ENCODE measurements at regions not wholly inside any gene's neighbourhood (a gene's known extent, or its start where the extent isn't known, plus 50 kb on each side); places are given as distances from the start of the nearest gene placed in this dataset.

DNA sequence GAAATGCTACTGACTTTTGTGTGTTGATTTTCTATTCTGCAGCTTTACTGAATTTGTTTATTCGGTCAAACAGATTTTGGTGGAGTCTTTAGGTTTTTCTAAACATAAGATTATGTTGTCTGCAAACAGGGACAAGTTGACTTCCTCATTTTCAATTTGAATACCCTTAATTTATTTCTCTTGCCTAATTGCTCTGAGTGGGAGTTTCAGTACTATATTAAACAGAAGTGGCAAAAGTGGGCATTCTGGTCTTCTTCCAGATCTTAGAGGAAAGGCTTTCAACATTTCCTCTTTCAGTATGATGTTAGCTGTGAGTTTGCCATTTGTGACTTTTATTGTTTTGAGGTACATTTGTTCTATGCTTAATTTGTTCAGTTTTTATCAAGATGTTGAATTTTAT, 268.5 kb downstream of the WNT5A start:
- no peak for DNase-seq

DNA sequence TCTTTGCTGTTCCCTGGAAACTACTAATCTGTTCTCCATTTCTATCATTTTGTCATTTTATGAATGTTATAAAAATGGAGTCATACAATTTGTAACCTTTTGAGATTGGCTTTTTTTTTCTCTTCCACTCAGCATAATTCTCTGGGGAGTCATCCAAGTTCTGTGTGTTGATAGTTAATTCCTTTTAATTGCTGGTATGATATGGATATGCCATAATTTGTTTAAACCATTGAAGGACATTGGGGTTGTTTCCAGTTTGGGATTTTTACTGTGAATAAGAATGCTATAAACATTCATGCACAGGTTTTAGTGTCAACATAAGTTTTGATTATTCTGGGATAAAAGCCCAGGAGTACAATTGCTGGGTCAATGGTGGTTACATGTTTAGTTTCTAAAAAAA, 279.4 kb downstream of the WNT5A start:
- no peak for DNase-seq

- no peak for DNase-seq
Measured at GRCh38 chr3:55205990-55206389, 278.1 kb upstream of the LRTM1 start.

DNA sequence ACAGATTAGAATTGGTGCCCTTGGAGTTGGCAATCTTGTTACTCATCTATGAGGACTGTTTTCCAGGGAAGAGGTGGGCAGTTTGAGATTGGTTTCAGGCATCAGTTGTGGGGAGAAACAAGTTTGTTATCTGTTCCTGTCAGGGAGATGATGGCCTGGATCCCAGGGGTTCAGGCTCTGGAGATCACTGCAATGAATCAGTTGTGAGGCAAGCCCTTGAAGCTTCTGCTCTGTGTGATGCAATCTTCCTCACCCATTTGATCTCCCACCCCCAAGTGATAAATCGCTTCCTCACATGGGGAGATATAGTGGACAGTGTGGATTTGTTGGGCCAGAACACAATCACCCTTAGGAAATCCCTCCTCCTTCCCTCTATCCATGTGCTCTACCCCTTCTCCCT, 276.6 kb upstream of the LRTM1 start:
- DNase-seq: no peak

DNA sequence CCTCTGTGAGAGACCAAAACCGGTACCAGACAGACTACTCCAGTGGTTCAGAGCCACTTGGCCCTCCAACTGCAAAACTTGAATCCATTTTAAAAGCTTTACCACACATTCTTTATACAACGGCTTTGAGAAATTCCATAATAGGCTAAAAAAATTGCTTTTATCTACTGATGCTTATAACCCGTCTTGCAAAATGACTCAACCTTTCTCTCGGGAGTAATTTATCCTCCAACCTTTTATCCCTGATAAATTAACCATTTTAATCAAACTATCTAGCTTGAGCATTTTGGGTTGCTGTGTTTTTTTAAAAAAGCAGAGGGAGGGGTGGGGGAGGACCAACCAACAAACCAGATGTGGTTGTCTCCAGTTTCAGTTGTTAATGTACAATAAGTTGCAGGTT, 275.7 kb upstream of the LRTM1 start:
- DNase-seq: no peak

DNA sequence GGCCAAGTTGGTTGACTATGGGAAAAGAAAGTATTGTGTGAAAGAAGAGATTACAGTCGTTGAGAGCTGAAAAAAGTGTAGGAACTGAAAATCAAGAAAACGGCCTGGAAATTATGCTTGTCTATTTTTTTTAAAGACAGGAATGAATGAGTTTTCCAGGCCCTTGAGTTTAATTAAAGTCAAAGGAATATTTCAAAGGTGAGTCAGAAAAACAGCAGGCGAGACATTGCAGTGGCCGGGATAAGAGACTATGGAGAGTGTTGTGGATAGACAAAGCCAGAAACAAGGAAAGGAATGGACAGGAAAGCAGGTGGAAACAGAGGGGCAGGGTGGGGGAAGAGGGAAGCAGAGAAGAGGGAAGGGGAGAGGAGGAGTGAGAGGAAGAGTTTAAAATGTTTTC, 275.1 kb upstream of the LRTM1 start:
- DNase-seq: no peak

- DNase-seq: no peak
Measured at GRCh38 chr3:55202326-55202725, 274.5 kb upstream of the LRTM1 start.

DNA sequence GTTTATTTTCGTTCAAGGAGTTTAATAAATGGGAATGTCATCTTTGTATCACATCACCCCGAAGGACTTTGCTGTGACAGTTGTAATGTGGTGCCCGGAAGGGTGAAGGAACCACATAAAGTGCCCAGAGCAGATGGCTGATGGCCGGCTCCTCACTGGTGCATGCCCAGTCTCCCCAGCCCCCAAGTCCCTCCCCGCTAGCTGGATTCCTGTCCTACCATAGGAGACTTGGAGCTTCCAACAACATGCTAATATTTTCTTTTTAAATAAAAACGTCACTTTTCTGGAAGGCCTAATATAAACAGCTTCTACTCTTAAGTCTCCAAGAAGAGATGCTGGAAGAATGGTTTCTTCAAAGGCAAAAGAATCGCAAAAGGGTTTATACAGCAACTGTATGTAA, 273.9 kb upstream of the LRTM1 start:
- DNase-seq: no peak

- DNase-seq: no peak
Measured at GRCh38 chr3:55200906-55201305, 273.0 kb upstream of the LRTM1 start.

DNA sequence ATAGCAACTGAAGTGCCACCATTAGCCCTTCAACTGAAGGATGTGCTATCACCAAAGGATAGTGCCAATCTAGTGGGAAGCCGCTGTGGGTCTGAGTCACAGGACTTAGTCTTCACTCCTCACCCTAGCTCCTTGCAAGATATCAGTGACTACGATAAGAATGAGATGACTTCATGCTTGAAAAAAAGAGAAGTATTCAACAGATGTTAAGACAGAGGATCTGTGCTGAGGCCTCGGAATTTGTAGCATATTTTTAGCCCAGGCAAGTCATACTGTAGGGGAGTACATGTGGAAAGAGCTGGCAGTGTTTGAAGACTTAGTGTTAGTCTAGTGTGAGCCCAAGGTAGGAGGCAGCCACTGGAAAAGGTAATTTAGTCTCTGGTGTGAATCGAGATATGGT, 270.7 kb upstream of the LRTM1 start:
- DNase-seq: no peak

DNA sequence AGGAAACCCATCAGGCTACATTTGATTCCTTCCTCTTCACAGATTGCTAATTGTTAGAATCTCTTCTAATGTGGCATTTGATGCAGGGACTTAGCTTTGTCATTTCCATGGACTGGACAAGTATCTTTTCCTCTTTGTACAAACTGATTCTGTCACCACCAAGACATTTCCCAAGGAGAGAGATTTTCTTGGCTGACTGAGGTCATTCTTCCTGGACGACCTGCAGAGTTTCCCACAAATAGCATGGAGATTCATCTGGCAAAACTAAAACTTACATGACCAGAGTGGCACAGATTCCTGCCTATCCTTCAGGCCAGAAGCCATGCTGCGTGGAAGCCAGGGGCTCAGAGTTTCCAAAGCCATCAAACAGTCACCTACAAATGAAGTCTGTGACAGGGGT, 269.2 kb upstream of the LRTM1 start:
- no peak for DNase-seq

GRCh38 chr3:55196495-55196894, 268.6 kb upstream of the LRTM1 start:
- DNase-seq: no peak

DNA sequence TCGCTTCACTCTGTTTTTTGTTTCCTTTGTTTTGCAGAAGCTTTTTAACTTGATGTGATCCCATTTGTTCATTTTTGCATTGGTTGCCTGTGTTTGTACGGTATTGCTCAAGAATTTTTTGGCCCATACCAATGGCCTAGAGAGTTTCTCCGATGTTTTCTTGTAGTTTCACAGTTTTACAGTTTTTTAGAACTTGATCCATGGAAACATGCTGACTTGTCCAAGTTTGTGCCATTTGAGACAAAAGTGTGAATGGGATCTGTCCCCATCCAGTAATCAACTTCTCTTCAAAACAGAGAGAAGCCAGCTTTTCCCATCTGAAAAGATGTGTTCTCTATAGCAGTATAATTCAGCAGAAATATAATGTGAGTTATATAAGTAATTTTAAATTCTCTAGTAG, 266.5 kb upstream of the LRTM1 start:
- DNase-seq: no peak

DNA sequence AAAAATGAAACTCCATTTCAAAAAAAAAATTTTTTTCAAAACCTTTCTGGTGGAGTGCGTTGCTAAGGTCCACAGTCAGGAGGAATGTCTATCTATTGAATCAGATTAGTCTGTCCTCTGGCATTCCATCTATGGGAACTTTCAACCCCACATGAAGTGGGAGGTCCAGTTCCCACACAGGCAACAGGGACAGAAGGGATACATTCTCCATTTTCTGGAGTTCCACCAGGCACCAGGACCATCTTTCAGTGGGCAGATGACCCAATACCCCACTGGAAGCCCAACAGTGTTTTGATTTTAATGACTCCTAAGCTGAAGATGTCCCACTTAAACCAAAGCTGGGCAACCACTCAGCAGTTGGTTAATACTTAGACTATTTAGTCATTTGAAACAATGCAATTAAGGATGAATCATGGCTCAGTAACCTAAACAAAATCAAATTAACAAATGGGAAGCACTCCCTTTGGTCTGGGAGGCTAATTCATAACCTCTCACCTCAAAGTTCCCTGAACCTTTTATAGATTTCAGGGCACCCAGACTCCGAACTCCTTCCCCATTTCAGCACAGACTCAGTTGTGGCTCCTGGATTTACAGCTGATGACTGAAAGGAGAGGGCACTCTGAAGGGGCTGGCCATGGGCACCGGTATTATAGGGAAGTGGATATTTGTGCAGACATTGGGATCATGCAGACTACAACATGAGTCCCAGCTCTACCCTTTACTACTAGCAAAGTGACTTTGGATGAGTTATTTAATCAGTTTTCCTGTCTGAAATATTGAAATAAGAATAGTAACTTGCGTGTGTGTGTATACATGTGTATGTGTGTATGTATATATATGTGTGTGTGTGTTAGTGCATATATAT, 264.3 kb upstream of the LRTM1 start:
- DNase-seq: no peak

DNA sequence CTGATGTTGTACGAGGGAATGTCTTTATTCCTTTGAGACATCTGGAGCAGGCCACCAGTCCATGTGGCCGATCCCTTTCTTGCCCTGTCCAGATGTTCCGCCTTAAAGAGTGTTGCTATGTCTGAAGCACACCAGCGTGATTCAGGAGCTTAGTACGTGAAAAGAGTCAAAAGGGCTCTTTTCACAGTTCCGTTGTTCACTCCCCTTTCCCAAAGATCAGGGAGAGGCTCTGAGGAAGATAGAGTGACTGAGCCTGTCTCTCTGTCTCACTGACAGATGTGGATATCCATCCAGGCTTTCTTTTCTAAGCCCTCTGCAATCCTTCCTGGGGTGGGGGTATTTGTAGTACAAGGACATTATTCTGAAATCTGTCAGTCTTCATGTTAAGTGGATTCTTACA, 262.5 kb upstream of the LRTM1 start:
- DNase-seq: no peak

GRCh38 chr3:55189359-55189801, 261.5 kb upstream of the LRTM1 start:
- DNase-seq: no peak

GRCh38 chr3:55185380-55185779, 257.5 kb upstream of the LRTM1 start:
- no peak for DNase-seq

DNA sequence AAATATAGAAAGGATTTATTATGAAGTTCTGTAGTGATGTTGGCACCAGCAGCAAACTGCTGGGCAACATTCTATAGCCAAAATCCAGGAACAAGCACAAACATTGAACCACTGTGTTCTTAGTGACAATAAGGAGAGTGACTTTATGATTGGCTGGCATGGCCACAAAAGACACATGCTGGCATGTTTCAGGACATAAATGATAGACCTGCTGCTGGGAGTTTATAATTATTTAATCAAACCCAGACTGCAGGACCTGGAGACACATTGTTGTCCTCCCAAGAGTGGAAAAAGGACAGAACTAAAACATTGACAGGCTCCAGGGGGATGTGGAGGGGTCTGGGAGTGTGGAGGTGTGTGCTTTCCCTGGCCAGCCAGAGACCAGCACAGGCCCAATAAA, 255.3 kb upstream of the LRTM1 start:
- DNase-seq: no peak

- peak in 1 of 5 experiments; percentile 5 for DNase-seq
Measured at GRCh38 chr3:55180936-55181535, 253.2 kb upstream of the LRTM1 start.

- DNase-seq: no peak
Measured at GRCh38 chr3:55180161-55180560, 252.3 kb upstream of the LRTM1 start.

DNA sequence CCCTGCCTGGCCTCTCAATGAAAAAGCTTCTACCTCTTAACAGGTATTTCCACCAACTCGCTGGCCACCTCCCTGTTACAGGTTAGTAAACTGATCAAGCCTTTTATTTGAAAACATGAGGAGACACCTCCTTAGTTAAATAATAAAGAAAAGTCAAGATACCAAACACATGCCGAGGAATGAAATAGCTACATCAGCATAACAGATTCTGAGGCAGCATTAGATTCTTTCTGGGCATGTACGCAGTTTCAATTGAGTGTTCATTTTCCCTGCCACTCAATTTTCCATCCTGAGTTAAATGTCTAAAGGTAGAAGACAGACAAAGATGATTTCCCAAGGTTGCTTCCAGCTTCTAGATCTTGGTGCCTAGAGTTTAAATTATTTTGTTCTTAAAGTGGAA, 250.5 kb upstream of the LRTM1 start:
- no peak for DNase-seq

DNA sequence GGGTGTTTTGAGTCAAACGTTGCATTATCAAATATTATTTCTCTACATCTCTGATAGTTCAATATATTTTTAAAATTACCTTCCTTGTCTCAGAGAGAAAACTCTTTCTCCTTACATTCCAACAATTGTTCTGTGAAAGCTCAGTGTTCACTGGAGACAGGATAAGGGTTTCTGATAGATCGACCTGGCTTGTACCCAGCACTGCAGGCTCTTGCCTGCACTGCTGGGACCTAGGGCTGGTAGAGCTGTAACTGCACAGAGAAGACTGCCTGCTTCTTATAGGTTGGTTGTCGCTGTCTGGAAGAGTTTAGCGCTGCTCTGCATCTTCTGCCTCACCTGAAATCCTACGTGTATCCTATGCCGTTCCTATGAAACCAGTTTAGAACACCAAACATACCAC, 249.9 kb upstream of the LRTM1 start:
- DNase-seq: no peak

GRCh38 chr3:55175423-55175822, 247.6 kb upstream of the LRTM1 start:
- DNase-seq: no peak

DNA sequence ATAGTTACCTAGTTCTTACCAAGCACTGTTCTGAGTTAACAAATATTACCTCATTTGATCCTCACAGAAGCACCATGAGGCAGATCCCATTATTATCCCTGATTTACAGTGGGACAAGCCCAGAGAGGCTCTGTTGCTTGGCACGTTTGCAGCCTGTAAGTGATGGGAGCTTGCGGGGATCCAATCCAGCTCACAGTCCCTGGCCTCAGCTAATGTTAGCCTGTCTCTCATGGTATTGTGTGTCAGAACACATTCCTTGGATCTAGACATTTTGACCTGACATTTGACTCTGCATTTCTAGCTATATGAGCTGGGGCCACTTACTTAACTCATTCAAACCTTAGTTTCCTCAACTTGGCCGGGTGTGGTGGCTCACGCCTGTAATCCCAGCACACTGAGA, 246.9 kb upstream of the LRTM1 start:
- DNase-seq: no peak

DNA sequence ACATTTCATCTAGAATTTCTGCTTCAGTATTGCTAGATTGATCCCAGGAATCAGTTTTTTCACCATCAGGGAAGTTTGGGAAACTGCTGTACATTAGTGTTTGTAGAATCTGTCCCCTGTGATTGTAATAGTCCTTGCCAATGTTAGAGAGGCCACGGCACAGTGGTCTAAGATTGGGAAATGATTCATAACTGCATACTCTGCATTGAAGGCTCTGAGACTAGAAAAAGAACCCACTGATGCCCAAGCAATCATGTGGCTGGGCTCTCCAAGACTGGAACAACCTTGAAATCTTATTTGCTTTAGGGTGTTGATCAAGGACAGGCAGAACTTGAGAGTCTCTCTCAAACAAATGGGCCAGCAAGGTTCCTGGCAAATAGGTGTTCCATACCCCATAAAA, 245.6 kb upstream of the LRTM1 start:
- no peak for DNase-seq

Measured in T-helper 2 cell (primary cell).